ENCODE measurements at regions not wholly inside any gene's neighbourhood (a gene's known extent, or its start where the extent isn't known, plus 50 kb on each side); places are given as distances from the start of the nearest gene placed in this dataset.

GRCh38 chr6:92431502-92431901 lies 987.9 kb downstream of the EPHA7 start:
- no peaks in the 10 kb centered on the region for H3K9me3 ChIP-seq
- no peak for TF ChIP-seq POLR2A (IDR thresholded peaks at IDR 0.05)
- no peak for TF ChIP-seq EP300 (IDR thresholded peaks at IDR 0.05)
- TF ChIP-seq, protein P1, sequence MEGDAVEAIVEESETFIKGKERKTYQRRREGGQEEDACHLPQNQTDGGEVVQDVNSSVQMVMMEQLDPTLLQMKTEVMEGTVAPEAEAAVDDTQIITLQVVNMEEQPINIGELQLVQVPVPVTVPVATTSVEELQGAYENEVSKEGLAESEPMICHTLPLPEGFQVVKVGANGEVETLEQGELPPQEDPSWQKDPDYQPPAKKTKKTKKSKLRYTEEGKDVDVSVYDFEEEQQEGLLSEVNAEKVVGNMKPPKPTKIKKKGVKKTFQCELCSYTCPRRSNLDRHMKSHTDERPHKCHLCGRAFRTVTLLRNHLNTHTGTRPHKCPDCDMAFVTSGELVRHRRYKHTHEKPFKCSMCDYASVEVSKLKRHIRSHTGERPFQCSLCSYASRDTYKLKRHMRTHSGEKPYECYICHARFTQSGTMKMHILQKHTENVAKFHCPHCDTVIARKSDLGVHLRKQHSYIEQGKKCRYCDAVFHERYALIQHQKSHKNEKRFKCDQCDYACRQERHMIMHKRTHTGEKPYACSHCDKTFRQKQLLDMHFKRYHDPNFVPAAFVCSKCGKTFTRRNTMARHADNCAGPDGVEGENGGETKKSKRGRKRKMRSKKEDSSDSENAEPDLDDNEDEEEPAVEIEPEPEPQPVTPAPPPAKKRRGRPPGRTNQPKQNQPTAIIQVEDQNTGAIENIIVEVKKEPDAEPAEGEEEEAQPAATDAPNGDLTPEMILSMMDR (IDR thresholded peaks at IDR 0.05) = no peak
- TF ChIP-seq POLR2AphosphoS5 (IDR thresholded peaks at IDR 0.05) = no peak
- H3K4me1 ChIP-seq = no peaks in the 10 kb centered on the region
- H3K27ac ChIP-seq = no peak overlapping the region
- ATAC-seq (ENCODE audit: low FRiP score in 2 of 2) (no peak), DNase-seq (no peak)
- H3K4me3 ChIP-seq = no peak overlapping the region
- no peaks in the 10 kb centered on the region for H3K36me3 ChIP-seq
- H3K27me3 ChIP-seq = no peaks in the 10 kb centered on the region

DNA sequence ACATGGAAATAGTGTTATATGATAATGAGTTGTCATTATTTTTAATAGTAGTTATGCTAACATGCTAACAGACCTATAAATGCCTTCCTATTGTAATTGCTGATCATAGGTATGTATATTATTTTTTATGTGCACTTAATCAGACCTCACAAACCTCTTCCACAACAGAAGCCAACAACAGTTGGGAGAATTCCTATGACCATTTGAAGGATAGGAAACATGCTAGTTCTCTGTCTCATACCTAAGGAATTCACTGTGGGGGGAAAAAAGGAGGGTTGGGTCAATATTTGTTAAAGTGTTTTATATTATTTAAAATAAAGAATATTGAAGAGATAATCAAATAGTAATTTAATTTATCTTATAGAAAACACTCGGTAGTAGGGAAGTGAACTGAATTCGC lies 990.9 kb downstream of the EPHA7 start:
- WGBS, 2 donors = 81 to 87% methylated on average over 2 of the region's 2 CpGs
- H3K4me3 ChIP-seq = no peak overlapping the region
- no peak for TF ChIP-seq EP300 (IDR thresholded peaks at IDR 0.05)
- TF ChIP-seq, protein P1 (IDR thresholded peaks at IDR 0.05) = no peak
- no peak for TF ChIP-seq POLR2AphosphoS5 (IDR thresholded peaks at IDR 0.05)
- no peak for TF ChIP-seq POLR2A (IDR thresholded peaks at IDR 0.05)
- H3K36me3 ChIP-seq = no peaks in the 10 kb centered on the region
- no peak for ATAC-seq (ENCODE audit: low FRiP score in 2 of 2)
- H3K4me1 ChIP-seq = no peaks in the 10 kb centered on the region
- no peak for DNase-seq
- H3K9me3 ChIP-seq = no peaks in the 10 kb centered on the region
- H3K27me3 ChIP-seq = no peaks in the 10 kb centered on the region
- H3K27ac ChIP-seq = no peak overlapping the region

- Histone ChIP-seq H3K4me1 (no peaks in the 10 kb centered on the region), H3K4me3 (no peak overlapping the region), H3K27ac (no peak overlapping the region), H3K27me3 (no peaks in the 10 kb centered on the region), H3K36me3 (no peaks in the 10 kb centered on the region), H3K9me3 (no peaks in the 10 kb centered on the region)
- 68 to 69% methylated on average over 2 of the region's 2 CpGs for WGBS, 2 donors
- DNase-seq = no peak
- ATAC-seq (ENCODE audit: low FRiP score in 2 of 2) = no peak
- no peak for TF ChIP-seq EP300 (IDR thresholded peaks at IDR 0.05)
- TF ChIP-seq POLR2AphosphoS5 (IDR thresholded peaks at IDR 0.05) = no peak
- TF ChIP-seq, protein P1 (IDR thresholded peaks at IDR 0.05) = no peak
- TF ChIP-seq POLR2A (IDR thresholded peaks at IDR 0.05) = no peak
Measured at GRCh38 chr6:92427453-92427852, 991.9 kb downstream of the EPHA7 start.

GRCh38 chr6:92415656-92416055 lies 1003.7 kb downstream of the EPHA7 start:
- ATAC-seq (ENCODE audit: low FRiP score in 2 of 2) (no peak), DNase-seq (no peak)
- Histone ChIP-seq H3K36me3 (no peaks in the 10 kb centered on the region), H3K4me1 (no peaks in the 10 kb centered on the region), H3K9me3 (no peaks in the 10 kb centered on the region), H3K27me3 (no peaks in the 10 kb centered on the region), H3K27ac (no peak overlapping the region), H3K4me3 (no peak overlapping the region)
- TF ChIP-seq POLR2A (IDR thresholded peaks at IDR 0.05) = no peak
- no peak for TF ChIP-seq EP300 (IDR thresholded peaks at IDR 0.05)
- no peak for TF ChIP-seq POLR2AphosphoS5 (IDR thresholded peaks at IDR 0.05)
- TF ChIP-seq, protein P1 (IDR thresholded peaks at IDR 0.05) = no peak
- WGBS, 2 donors = 46 to 55% methylated on average over 4 of the region's 4 CpGs

- DNase-seq (no peak), ATAC-seq (ENCODE audit: low FRiP score in 2 of 2) (no peak)
- Histone ChIP-seq H3K4me3 (no peak overlapping the region), H3K4me1 (no peaks in the 10 kb centered on the region), H3K36me3 (no peaks in the 10 kb centered on the region), H3K9me3 (peaks cover 0 to 7% (median 0%) of the 10 kb centered on the region in 4 donors), H3K27ac (no peak overlapping the region), H3K27me3 (no peaks in the 10 kb centered on the region)
- no peak for TF ChIP-seq POLR2A (IDR thresholded peaks at IDR 0.05)
- TF ChIP-seq POLR2AphosphoS5 (IDR thresholded peaks at IDR 0.05) = no peak
- TF ChIP-seq, protein P1 (IDR thresholded peaks at IDR 0.05) = no peak
- no peak for TF ChIP-seq EP300 (IDR thresholded peaks at IDR 0.05)
Measured at GRCh38 chr6:92408350-92408749, 1011.0 kb downstream of the EPHA7 start.

Data from upper lobe of left lung (tissue), 6 donors.